ENCODE measurements at regions not wholly inside any gene's neighbourhood (a gene's known extent, or its start where the extent isn't known, plus 50 kb on each side); places are given as distances from the start of the nearest gene placed in this dataset.
"Not testable (repeated sequence)": the region's sequence is repeated elsewhere in the genome, so short reads cannot be mapped to it uniquely, and the experiment has no call there.

DNA sequence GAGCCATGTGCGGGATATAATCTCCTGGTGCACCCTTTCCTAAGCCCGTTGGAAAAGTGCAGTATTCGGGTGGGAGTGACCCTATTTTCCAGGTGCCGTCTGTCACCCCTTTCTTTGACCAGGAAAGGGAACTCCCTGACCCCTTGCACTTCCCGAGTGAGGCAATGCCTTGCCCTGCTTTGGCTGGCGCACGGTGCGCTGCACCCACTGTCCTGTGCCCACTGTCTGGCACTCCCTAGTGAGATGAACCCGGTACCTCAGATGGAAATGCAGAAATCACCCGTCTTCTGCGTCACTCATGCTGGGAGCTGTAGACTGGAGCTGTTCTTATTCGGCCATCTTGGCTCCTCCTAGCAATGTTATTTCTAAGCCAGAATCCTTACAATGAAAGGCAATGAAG lies 121.1 kb downstream of the TAF11L14 start:
- H3K36me3 ChIP-seq (ENCODE audit: control insufficient read depth in 2 of 4, insufficient read depth in 4 of 4, low read length in 3 of 4); H2BK20ac ChIP-seq (ENCODE audit: low read length); H3K14ac ChIP-seq (ENCODE audit: insufficient read length); H3K56ac ChIP-seq (replicated peaks; ENCODE audit: insufficient read length, low read depth, low read length); H3K4me2 ChIP-seq (ENCODE audit: insufficient read depth in 1 of 2, low read depth in 2 of 2, low read length in 2 of 2); H3K4me1 ChIP-seq (replicated peaks in 1 of 4; ENCODE audit: control insufficient read depth in 3 of 4, insufficient read depth in 4 of 4, low read length in 3 of 4); H3K27ac ChIP-seq (ENCODE audit: low read depth, low read length); H3K18ac ChIP-seq (ENCODE audit: extremely low read depth, low read length); H4K20me1 ChIP-seq (replicated peaks in 1 of 2; ENCODE audit: control insufficient read depth in 1 of 2, insufficient read depth in 2 of 2, low read length in 2 of 2); H3K4ac ChIP-seq (replicated peaks; ENCODE audit: insufficient read length, low read depth, low read length); H3K79me2 ChIP-seq (ENCODE audit: control insufficient read depth in 1 of 2, insufficient read depth in 2 of 2, low read length in 2 of 2); CTCF ChIA-PET (ENCODE audit: partially characterized antibody); H2BK12ac ChIP-seq (ENCODE audit: low read depth, low read length); H2BK120ac ChIP-seq (replicated peaks; ENCODE audit: low read depth, low read length); H3K9ac ChIP-seq (replicated peaks in 1 of 4; ENCODE audit: extremely low read depth in 1 of 4, low read depth in 3 of 4, low read length in 3 of 4); H3K79me1 ChIP-seq (ENCODE audit: low read depth, low read length); FAIRE-seq; DNase-seq (ENCODE audit: low read depth in 1 of 2, low spot score in 2 of 2); H2AK5ac ChIP-seq (ENCODE audit: low read depth, low read length); H2BK15ac ChIP-seq (ENCODE audit: low read length); H2BK5ac ChIP-seq (ENCODE audit: low read depth, low read length); H3K23ac ChIP-seq (ENCODE audit: insufficient read length); H4K91ac ChIP-seq (replicated peaks; ENCODE audit: insufficient read length, low read length); H3K4me3 ChIP-seq (ENCODE audit: extremely low read depth in 1 of 4, insufficient read depth in 2 of 4, low read depth in 3 of 4, low read length in 4 of 4); H3K27me3 ChIP-seq (replicated peaks in 1 of 4; ENCODE audit: control insufficient read depth in 3 of 4, extremely low read depth in 1 of 4, insufficient read depth in 3 of 4, low read length in 3 of 4); POLR2A ChIA-PET (ENCODE audit: partially characterized antibody); H2AFZ ChIP-seq (ENCODE audit: low read length); H4K5ac ChIP-seq (ENCODE audit: insufficient read length, low read depth, low read length); H4K8ac ChIP-seq (ENCODE audit: extremely low read depth, insufficient read depth, low read length); H3K23me2 ChIP-seq (ENCODE audit: low read depth, low read length): not testable (repeated sequence)
- peaks cover 6 to 18% of the 10 kb centered on the region in 2 experiments; a peak in 3 of 4 replicates for H3K9me3 ChIP-seq (ENCODE audit: insufficient read depth in 2 of 2, low read depth in 1 of 2, low read length in 1 of 2)
- WGBS, 2 experiments (ENCODE audit: extremely low coverage in 1 of 2, insufficient coverage in 1 of 2, insufficient read length in 1 of 2, insufficient replicate concordance in 2 of 2, low coverage in 1 of 2, low lambda C conversion rate in 2 of 2, missing lambda C conversion rate in 1 of 2): 97% methylated on average over 12 of the region's 12 CpGs; no CpG with 5 or more reads in 1 of the 2 experiments

All from H1 (cell line).